Islet of Langerhans (tissue), 1 donor: ENCODE measurements at regions not wholly inside any gene's neighbourhood (a gene's known extent, or its start where the extent isn't known, plus 50 kb on each side); places are given as distances from the start of the nearest gene placed in this dataset.
"Not testable (repeated sequence)": the region's sequence is repeated elsewhere in the genome, so short reads cannot be mapped to it uniquely, and the experiment has no call there.

ENCODE experiments used
- FAIRE-seq: peaks from one replicate; lab custom pipeline; 2011; peaks lifted over from hg19 to GRCh38; lab: Jason Lieb, UNC

DNA sequence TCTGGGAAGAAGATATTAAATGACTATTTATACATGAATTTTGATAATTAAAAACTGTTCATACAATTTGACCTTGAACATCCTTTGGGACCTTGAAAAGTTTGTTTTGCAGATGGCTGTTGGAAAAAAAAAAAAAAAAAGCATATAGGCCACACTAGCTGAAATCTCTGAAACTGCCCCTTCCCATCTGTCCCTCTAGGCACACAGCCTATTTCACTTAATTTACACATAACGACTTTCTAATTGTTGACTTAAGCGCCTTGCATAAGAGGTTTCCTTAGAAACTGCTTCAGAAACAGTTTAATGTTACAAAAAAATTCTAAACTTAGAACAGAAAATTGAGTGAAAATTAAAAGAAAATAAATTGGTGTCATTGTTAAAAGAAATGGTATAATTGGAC lies 131.0 kb downstream of the COX18 start:
- FAIRE-seq: no peak

DNA sequence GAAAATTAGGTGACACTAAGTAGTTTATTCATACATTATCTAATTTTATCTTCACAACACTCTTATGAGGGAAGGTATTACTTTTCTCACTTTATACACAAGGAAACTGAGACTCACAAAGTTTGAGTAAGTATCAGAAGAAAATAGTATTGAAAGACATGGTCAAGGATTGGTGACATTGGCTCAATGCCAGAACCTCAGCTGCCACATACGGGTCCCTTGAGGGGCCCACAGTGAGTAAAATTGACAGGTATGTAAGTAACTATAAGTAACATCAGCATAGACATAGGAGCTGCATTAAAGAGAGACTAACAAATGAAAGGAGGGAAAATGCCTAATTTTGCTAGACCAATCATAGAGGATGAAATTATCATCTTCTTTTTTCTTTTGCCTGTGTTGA lies 134.1 kb downstream of the COX18 start:
- no peak for FAIRE-seq

DNA sequence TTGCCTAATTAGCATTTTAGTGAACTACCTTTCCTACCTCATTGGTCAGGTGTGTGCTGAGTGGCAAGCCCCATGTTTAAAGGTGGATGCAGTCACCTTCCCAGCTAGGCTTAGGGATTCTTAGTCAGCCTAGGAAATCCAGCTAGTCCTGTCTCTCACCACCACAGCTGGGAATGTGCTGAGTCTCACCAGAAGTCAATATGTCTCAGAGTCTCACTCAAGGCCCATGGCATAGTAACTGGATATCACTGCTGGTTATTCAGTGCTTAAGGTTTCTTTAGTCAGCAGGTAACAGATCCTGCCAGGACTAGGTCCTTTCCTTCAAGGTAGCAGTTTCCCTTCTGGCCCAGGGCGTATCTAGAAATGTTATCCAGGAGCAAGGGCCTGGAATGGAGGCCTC lies 136.5 kb downstream of the COX18 start:
- no peak for FAIRE-seq

DNA sequence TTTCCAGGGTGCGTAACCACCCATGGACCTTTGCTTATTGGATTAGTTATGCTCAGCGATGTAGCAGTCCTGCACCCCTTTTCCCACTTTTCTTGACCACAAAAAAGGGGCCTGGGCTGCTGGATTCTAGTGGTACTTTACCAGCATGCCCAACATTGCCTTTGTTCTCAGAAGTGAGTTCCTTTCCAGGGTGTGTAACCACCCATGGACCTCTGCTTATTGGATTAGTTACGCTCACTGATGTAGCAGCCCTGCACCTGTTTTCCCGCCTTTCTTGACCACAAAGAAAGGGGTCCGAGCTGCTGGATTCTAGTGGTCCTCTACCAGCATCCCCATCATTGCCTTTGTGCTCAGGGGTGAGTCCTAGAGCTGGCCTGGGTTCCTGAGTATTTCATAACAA lies 138.2 kb downstream of the COX18 start:
- FAIRE-seq: no peak

DNA sequence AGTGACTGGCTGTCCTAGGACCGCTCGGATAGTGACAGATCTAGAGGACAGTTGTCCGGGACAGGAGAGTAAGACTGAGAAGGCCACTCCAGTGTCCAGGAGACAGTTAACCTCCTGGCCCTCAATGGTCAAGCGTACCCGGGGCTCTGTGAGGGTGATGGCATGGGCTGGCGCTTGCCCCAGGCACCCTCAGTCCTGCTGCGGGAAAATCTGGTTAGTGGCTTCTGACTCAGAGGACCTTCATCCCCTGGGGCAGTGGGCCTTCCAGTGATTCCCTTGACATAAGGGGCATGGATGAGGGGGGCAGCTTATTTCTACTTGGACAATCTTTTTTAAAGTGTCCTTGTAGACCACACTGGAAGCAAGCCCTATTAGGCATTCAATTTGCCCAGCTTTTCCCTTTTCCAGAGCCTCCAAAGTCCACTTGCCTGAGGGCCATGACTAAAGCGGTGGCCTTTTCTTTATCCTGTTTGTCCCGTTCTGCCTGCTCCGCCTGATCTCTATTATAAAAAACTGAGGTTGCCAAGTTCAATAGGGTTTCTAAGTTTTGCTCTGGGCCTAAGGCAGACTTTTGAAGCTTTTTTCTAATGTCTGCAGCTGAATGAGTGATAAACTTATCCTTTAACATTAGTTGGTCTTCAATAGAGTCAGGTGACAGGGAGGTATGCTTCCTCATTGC lies 139.8 kb downstream of the COX18 start:
- not testable (repeated sequence) for FAIRE-seq

DNA sequence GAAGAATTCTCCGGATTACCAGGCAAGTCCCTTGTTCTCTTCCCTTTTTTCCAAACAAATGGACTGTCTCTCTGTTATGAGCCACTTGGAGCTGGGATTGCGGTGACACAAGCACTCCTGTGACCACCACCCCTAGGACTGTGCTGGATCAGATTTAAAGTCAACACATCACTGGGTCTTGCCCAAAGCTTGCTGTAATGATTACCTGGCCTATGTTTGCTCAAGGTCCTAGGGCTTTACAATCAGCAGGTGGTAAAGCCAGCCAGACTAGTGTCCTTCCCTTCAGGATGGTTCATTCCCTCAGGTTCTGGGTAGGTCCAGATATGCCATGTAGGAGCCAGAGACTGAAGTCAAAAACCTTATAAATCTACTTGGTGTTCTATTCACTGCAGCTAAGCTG lies 144.7 kb downstream of the COX18 start:
- FAIRE-seq: no peak

DNA sequence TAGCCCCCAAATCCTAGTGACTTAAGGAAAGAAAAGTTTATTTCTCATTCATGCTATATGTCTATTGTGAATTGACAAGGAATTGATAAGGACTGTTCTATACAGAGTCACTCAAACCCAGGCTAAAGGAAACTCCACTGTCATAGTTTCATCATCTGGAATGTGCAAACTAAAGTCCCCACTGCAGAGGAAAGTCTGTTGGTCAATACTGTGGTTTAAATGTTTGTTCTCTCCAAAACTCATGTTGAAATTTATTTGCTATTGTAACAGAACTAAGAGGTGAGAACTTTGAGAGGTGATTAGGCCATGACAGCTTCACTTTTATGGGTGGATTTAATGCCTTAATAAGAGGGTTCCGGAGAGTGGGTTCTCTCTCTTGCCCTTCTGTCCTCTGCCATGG lies 149.6 kb downstream of the COX18 start:
- FAIRE-seq: no peak

DNA sequence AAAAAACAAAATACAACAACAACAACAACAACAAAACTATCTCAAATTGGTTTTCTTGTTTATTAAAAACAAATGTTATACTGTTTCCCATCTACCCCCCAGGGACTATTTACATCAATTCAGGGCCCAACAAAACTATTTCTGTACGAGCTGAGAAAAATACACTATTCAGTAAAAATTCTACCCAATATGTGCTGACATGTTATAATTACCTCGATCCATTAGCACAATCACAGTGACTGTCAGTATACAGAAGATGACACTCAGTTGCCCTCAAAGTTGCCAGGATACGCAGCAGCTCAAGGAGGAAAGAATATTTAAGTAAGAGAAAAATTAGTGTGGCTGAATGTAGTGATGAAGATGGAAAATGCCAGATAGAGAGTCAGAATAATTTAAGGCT lies 150.1 kb downstream of the COX18 start:
- FAIRE-seq: no peak

DNA sequence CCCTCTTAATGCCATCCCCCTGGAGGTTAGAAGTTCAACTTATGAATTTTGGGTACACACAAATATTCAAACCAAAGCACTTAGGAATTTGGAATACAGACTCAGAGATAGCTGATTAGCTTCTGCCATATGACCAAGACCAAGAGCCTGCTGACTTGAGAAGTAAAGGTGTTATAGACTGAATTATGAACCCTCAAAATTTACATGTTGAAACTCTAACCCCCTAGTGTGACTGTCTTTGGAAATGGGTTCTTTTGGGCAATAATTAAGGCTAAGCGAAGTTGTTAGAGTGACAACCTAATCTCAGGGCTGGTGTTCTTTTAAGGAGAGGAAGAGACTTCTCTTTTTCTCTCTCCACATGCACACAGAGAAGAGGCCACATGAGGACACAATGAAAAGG lies 151.2 kb downstream of the COX18 start:
- FAIRE-seq: no peak

DNA sequence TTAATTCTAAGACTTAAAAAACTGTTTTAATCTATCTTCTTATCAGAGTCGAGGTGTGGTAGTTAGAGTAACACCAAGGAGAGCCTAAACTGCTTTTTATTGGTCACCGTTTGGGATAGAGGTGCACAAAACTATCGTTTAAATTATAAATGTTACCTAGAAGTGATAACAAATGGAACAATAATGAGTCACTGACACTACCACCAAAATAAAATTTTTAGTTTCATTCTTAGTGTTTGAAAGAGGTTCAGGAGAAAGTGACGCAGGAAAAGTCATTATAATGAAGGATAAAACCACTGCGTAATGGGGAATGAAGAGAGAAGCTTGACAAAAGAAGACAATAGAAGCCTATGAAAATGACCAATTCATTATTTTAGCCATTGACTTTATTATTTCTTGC lies 158.2 kb downstream of the COX18 start:
- FAIRE-seq: no peak

DNA sequence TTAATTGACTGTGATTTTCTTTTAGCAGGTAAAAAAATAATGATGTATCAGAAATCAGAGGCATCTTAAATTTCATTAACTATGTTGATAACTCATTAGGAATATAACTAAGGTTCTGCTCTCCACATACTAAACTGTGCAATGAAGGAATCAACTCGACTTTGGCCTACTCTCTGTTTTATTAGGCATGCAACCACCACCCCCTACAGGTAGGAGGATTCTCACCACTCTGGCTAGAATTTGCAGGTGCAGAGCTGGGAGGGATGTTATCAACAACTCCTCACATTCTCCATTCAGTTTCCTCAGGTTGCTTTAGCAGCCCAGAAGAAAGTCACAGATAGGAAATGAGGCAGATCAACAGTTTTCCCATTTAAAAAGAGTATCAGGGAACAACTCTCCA lies 160.1 kb downstream of the COX18 start:
- FAIRE-seq: no peak

DNA sequence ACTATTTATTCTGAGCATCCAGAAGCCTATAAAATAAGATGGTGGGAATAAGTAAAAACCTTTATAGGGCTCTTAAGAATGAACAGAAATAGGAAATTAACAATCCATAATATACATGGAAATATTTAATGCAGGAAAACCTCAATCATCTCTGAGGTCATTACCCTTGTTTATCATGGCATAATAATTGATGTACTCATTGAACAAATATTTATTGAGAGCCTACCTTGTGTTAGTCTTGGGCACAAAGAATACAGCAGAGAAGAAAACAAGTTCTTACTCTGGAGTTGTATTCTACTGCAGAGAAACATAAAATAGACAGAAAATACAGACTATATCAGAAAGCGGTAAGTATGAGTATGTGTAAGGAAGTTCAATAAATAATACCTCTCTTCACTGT lies 167.2 kb downstream of the COX18 start:
- no peak for FAIRE-seq

DNA sequence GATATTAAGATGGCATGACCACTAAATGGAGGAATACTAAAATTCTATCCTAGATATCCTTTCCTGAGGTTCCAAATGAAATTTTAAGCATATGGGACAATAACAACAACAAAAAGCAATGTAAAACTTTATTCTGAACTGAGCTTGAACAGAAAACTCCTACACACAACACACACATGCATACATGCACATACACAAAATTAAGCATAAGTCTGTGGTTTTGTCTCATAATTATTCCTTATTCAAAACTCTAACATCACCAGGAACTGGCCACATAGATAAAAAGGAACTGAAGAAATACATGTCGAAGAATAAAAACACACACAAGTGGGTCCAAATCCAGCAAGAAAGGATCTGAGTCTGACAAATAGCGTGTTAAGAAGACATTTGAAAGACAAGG lies 168.0 kb downstream of the COX18 start:
- no peak for FAIRE-seq

DNA sequence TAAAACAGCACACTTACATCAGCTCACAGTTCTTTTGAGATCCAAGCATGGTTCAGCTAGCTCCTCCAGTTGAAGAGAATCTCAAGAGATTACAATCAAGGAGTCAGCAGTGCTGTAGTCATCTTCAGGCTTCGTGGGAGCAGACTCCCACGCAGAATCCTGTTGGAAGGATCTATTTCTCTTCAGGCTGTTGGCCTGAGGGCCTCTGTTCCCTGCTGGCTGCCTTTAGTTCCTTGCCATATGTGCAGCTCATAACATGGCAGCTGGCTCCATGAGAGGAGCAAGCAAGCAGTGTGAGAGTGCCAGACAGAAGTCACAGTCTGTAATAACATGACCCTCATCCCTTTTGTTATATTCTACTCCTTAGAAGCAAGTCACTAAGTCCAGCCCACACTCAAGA lies 168.6 kb downstream of the COX18 start:
- FAIRE-seq: no peak

DNA sequence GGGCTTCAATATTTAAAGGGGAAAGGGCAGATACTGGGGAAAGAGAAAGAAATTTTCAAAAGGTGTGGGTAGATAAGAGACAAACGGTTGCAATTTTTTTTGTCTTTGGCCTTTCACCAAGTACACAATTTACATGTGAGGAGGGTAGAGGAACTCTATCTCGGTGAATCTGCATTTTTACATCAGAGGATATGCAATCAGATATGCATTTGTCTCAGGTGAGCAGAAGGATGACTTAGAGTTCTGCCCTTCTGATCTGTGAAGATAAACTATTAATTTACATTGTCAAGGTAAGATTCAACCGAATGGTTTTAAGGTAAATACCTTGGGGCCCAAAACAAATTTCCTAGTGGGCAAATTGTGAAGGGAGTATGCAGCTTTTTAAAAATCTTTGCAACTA lies 169.9 kb downstream of the COX18 start:
- FAIRE-seq: no peak

DNA sequence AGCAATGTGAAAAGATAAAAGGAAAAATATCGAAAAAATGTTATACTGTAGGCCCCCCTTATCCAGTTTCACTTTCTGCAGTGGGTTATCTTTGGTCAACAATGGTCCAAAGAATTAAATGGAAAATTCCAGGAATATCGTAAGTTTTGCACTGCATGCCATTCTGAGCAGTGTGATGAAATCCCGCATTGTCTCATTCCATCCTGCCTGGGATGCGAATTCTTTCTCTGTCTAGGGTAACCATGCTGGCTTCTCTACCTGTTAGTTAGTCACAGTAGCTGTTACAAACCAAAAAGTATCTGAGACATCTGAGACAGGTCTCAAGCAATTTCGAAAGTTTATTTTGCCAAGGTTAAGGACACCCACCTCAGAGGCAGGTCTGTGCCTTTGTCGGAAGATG lies 170.3 kb downstream of the COX18 start:
- FAIRE-seq: no peak

DNA sequence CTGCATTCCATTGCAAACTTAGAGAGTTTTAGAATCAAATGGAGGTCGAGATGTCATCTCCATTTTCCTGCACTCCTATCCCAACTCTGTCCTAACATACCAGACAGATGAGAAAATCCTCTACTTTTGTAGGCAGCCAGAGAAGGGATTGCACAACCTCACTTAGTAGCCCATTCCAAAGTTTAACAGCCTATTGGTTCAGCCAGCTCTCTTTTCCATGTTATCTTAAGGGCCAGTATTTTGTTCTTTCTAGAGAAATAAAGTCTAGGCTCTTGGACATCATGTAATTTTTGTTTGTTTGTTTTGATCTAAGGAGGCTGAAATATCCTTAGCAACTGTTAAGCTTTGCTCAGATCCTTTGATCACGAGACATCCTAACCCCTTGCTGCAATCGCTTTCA lies 173.0 kb downstream of the COX18 start:
- no peak for FAIRE-seq

DNA sequence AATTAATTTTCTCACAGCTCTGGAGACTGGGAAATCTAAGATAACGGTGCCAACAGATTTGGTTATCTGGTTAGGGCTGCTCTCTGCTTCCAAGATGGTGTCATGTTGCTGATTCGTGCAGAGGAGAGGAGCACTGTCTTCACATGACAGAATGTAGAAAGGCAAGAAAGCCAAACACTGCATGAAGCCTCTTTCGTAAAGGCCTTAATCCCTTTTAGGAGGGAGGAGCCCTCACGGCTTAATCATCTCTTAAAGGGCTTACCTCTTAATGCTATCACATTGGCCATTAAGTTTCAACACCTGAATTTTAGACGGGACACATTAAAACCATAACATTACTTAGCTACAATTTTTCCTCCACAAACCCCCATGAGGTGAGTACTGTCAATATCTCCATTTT lies 174.1 kb downstream of the COX18 start:
- no peak for FAIRE-seq

DNA sequence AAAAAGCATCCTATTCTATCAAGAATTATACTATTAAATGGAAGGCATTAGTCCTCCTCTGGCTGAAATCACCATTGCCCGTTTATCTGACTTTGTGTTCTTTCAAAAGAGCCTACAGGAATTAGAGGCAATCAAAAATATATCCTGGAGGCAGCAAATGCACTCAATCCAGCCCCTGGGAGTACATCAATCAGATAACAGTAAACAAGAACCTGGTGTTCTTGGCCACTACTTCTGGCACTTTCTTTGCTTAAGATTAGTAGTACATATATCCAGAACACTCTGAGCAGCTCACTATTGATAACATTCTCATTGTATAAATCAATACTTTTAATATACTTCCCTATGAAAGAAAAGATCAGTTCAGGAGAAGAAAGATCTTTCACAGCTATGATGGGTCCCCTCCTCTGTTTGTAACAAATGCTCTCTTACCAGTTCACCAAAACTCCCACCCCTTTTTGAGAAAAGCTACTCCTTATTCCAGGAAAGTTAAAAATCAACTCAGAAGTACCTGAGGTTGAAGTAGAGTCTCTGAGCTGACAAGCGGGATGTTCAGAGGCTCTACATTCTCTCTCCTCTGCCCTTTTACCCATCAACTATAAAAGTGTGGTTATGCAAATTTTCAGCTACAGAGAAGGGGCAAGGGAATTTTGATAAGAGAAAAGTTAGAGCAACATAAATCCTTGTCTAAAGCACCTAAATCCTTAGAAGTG lies 176.0 kb downstream of the COX18 start:
- FAIRE-seq: no peak

DNA sequence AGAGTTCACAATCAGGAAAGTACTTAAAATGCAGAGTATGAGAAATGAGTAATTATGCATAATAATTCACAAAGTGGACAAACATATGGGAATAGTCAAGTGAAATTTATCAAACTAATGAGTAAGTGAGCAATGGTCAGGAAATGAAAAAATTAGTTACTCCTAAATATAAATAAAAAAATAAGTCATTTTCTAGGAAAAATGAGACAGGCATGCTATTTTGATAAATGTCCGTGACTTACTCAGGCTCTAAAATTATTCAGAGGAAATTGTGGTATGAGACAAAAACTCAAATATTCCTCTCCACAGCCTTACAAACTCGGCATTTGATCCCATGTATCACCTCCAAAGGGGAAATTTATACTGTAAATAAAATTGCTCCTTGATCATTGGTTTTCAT lies 181.2 kb downstream of the COX18 start:
- FAIRE-seq: no peak

DNA sequence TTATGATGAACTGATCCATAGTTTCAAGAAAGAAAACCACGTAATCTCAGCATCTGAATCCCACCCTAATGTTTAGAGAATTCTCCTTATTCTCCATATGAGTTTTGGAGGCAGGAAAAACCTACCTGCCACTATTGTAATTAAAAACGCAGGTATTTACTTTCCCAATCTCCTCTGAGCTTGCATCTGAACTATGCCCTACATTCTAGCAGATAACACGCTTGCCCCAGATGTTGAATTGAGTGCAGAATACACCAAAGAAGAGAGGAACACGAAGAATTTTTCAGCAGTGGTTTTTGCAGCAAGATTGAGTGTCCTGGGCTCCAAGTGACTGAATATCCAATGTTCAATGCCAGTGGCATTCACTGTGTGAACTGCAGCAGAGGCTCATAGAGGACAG lies 182.4 kb downstream of the COX18 start:
- no peak for FAIRE-seq

DNA sequence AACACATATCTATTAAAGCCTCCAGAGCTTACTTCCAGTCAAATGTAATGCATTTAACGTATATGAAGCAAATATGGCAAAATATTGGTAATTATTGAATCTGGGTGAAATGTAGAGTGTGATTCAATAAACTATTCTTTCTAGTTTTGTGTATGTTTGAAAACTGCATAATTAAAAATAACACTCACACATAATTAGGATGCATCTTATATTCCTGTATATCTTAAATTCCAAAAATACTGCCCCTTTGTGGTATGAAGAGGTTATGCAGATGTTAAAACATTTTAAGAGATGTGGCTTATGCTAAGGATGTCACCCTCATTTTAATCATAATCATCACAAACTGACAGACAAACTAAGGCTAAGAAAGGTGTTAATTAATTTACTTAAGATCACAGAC lies 182.9 kb downstream of the COX18 start:
- no peak for FAIRE-seq

DNA sequence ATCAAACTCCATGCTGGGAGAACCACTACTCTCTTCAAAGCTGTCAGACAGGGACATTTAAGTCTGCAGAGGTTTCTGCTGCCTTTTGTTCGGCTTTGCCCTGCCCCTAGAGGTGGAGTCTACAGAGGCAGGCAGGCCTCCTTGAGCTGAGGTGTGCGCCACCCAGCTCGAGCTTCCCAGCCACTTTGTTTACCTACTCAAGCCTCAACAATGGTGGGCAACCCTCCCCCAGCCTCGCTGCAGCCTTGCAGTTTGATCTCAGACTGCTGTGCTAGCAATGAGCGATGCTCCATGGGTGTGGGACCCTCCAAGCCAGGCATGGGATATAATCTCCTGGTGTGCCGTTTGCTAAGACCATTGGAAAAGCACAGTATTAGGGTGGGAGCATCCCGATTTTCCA lies 185.3 kb downstream of the COX18 start:
- not testable (repeated sequence) for FAIRE-seq

DNA sequence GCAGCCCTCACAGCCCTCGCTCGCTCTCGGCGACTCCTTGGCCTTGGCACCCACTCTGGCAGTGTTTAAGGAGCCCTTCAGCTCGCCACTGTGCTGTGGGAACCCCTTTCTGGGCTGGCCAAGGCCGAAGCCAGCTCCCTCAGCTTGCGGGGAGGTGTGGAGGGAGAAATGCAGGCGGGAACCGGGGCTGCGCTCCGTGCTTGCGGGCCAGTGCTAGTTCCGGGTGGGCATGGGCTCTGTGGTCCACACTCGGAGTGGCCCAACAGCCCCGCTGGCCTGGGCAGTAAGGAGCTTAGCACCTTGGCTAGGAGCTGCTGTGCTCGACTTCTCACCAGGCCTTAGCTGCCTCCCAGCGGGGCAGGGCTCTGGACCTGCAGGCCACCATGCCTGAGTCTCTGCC lies 192.6 kb downstream of the COX18 start:
- FAIRE-seq: no peak
